HFF-Myc (cell line): ENCODE measurements at regions not wholly inside any gene's neighbourhood (a gene's known extent, or its start where the extent isn't known, plus 50 kb on each side); places are given as distances from the start of the nearest gene placed in this dataset.
"Not testable (repeated sequence)": the region's sequence is repeated elsewhere in the genome, so short reads cannot be mapped to it uniquely, and the experiment has no call there.

Experiments used
- DNase-seq: peaks from one replicate; pipeline ENCODE4 v3.0.0-alpha.2; 2011; ENCODE audit warnings: low read depth; ENCODE audit errors: extremely low read depth
- H3K4me3 ChIP-seq: replicated peaks from 2 replicates; pipeline ENCODE4 v1.5.1; 2011; ENCODE audit warnings: low read depth, mild to moderate bottlenecking, control low read depth, low read length
- TF ChIP-seq, protein P1 (sequence below): IDR thresholded peaks from 2 replicates; pipeline ENCODE4 v1.5.1; 2012; ENCODE audit warnings: mild to moderate bottlenecking, low read depth, low read length, control low read depth; ENCODE audit errors: missing control alignments

DNA sequence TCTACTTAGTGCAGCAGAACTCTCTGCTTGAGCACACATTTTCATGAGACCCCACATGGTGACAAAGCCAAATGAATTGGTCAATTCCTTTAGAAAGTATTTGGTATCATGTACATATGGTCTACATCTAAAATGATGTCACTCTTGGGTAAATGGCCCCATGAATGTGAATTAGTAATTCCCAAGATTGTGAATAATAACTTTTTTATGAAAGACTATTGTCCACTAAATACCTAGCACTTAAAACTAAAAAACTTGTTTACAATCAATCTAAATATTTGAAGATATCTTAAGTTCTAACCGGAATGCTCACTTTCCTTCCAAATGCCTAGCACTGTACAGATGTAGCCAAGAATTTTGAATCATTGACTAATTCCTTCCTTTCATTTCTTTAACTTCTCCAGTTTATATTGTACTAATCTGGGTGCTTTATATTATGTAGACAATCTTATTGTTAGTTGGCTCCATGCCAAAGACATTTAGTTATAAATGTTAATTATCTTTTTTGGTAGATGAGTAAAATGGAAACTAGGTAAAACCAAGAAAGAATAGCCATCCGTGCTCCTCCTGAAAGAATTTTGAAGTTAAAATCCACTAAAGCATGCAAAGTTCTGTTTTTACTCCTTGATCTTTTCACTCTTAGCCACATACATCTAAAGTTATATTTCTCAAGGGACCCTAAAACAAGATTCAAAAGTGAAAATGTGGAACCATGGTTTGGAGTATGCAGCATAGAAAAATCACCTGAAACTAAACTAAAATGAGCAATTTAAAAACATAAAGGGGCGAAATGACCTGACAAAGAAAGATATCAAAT, 145.0 kb upstream of the ARHGAP20 start:
- DNase-seq: no peak
- no peak overlapping the region for H3K4me3 ChIP-seq
- TF ChIP-seq, protein P1, sequence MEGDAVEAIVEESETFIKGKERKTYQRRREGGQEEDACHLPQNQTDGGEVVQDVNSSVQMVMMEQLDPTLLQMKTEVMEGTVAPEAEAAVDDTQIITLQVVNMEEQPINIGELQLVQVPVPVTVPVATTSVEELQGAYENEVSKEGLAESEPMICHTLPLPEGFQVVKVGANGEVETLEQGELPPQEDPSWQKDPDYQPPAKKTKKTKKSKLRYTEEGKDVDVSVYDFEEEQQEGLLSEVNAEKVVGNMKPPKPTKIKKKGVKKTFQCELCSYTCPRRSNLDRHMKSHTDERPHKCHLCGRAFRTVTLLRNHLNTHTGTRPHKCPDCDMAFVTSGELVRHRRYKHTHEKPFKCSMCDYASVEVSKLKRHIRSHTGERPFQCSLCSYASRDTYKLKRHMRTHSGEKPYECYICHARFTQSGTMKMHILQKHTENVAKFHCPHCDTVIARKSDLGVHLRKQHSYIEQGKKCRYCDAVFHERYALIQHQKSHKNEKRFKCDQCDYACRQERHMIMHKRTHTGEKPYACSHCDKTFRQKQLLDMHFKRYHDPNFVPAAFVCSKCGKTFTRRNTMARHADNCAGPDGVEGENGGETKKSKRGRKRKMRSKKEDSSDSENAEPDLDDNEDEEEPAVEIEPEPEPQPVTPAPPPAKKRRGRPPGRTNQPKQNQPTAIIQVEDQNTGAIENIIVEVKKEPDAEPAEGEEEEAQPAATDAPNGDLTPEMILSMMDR: no peak

DNA sequence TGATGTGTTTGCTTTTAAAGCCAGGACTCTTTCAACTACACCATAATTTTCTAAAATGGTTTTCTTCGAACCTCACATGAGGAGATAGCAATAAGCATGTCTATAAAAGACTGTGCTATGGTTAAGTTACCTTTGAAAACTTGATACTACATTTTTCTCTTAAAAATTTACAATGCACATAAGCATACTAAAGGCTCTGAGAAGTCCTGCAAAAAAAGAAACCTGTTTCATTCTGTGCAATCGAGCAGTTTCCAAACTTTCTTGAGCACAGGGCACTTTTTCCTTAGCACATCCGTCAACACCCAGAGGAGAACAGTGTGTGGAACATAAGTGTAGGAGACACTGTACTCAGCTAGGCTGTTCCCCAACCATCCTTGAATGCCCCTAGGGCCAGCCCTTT, 144.1 kb upstream of the ARHGAP20 start:
- H3K4me3 ChIP-seq: no peak overlapping the region
- TF ChIP-seq, protein P1: no peak
- DNase-seq: no peak

DNA sequence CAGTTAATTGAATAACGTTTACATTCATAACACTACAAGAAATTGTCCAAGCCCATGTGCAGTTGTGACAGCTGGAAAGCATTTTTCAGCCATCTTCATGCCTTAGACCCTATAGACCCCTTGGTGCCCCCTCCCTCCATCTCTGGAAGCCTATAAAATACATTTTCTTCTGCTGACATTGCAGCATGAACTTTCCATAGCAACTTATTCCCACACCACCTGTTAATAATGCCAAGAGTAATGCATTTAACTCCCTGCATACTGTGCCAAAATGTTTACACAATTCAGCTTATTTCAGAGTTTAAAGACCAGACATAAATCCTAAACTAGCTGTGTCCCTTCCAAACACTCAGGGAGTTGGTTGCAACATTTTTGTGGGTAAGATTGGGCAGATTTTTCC, 143.0 kb upstream of the ARHGAP20 start:
- TF ChIP-seq, protein P1: no peak
- no peak for DNase-seq
- H3K4me3 ChIP-seq: no peak overlapping the region

DNA sequence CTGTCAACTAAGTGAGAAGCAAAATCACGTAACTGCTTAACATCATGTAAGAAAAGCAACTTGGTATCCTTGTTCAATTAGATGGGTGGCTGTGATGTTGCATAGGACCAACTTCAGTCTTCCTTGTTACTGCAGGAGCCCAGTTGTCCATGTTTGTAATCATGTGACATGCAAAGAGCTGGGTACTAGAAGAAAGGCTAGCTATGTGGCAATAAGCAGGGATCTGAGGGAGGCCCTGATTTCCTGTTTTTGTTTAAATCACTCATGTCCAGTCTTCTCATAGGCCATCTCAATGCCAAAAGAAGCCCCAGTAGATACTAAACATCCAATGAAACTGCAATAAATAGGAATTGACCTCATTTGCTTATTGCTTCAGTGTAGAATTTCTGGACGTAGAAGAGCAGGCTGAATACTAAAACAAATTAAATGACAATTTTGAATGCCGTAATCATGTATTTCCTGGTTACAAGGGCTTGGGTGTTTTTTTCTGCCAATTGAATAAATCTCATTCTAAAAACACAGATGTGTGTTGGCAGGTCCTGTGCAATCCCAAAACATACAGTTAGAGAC, 140.8 kb upstream of the ARHGAP20 start:
- no peak overlapping the region for H3K4me3 ChIP-seq
- DNase-seq: no peak
- TF ChIP-seq, protein P1: no peak

DNA sequence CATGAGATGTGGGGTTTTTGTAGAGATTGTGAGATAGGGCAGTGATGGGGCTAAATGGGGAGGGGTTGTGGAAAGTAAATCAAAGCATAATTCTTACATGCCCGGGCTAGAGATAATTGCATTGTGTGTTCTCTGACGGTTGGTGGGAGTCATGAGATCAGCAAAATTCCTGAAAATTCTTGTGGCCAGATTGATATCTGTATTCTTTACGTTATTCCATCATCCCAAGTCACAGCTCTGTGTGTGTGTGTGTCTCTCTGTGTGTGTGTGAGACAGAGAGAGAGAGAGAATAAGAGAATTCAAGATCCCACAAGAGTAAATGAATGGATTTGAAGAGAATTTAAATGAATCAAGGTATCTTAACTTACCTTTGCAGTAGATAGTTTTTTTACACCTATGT, 138.6 kb upstream of the ARHGAP20 start:
- no peak overlapping the region for H3K4me3 ChIP-seq
- TF ChIP-seq, protein P1: no peak
- DNase-seq: no peak

DNA sequence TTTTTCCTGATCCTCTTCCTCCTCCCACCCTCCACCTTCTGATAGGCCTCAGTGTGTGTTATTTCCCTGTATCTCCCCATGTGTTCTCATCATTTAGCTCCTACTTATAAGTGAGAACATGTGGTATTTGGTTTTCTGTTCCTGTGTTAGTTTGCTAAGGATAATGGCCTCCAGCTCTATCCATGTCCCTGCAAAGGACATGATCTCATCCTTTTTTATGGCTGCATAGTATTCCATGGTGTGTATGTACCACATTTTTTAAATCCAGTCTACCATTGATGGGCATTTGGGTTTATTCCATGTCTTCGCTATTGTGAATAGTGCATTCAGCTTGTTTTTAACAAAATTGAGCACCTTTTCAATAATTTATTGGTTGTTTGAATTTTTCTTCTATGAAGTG, 130.8 kb upstream of the ARHGAP20 start:
- H3K4me3 ChIP-seq, DNase-seq: not testable (repeated sequence)

DNA sequence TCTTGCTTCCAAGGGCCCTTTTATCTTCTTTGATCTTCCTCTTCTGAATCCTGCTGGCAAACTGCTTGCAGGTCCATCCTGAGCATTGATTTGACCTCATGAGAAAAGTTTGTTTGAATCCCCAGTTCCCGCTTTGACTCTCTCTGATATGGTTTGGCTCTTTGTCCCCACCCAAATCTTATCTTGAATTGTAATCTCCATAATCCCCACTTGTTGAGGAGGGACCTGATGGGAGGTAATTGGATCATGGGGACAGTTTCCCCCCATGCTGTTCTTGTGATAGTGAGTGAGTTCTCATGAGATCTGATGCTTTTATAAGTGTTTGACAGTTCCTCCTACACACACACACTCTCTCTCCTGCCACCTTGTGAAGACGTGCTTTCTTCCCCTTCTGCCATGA, 126.6 kb upstream of the ARHGAP20 start:
- no peak for DNase-seq
- TF ChIP-seq, protein P1: no peak

More for the DNA sequence above, 126.6 kb upstream of the ARHGAP20 start:
- H3K4me3 ChIP-seq: no peak overlapping the region
